HG03354 (cell line): ENCODE measurements at regions not wholly inside any gene's neighbourhood (a gene's known extent, or its start where the extent isn't known, plus 50 kb on each side); places are given as distances from the start of the nearest gene placed in this dataset.
"Not testable (repeated sequence)": the region's sequence is repeated elsewhere in the genome, so short reads cannot be mapped to it uniquely, and the experiment has no call there.

ENCODE experiments used
- ATAC-seq: cut with Tn5 transposase; IDR thresholded peaks from one replicate; pipeline ENCODE4 v1.9.1; 2021; ENCODE audit warnings: mild to moderate bottlenecking; ENCODE audit not compliant: unreplicated experiment, poor library complexity, severe bottlenecking

DNA sequence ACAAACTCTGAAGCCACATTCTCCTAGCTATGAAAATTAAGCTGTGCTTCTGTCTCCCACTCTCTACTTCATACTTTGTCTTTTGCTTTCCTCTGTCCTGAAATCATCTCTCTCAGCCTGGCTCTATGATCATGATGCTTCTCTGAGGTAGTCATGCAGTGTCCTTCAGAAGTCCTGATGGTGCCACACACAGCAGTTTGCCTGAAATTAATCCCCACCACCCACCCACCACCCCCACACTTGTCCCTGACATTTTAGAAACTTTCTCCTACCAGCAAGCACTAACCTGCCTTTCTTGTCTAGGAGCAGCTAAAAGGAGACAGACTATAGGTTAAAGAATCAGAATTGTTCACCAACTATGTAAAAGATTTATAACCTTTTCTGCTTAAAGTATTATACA, 282.2 kb upstream of the FAM174A start:
- no peak for ATAC-seq

- ATAC-seq = no peak
Measured at GRCh38 chr5:100252037-100252436, 283.1 kb upstream of the FAM174A start.

DNA sequence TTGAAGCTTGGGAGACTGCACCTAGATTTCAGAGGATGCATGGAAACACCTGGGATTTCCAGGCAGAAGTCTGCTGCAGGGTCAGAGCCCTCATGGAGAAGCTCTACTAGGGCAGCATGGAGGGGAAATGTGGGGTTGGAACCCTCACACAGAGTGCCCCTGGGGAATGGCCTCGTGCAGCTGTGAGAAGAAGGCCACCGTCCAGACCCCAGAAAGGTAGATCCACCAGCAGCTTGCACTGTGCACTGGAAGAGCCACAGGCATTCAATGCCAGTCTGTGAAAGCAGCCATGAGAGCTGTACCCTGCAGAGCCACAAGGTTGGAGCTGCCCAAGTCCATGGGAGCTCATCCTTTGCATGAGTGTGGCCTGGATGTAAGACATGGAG, 285.3 kb upstream of the FAM174A start:
- no peak for ATAC-seq

DNA sequence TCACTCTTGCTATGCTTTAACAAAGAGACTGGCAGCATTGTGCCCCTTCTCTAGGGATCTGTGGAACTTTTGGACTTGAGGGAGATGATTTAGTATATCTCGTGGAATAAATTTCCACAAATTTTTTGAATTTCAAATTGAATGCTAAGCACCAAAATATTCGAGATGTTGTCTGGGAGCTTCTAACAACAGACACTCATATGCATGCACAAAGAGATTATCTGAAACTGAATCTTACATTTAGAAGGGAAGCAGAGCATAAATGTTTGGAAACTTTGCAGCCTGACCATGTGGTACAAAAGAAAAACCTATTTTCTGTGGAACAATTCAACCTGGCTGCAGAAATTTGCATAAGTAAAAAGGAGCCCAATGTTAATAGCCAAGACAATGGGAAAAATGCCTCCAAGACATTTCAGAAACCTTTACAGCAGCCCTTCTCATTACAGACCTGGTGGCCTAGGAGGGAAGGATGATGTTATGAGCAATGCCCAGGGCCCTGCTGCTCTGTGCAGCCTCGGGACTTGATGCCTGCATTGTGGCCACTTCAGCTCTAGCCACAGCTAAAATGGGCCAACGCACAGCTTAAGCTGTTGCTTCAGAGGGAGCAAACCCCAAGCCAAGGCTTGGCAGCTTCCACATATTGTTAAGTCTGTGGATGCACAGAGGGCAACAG, 285.8 kb upstream of the FAM174A start:
- no peak for ATAC-seq

DNA sequence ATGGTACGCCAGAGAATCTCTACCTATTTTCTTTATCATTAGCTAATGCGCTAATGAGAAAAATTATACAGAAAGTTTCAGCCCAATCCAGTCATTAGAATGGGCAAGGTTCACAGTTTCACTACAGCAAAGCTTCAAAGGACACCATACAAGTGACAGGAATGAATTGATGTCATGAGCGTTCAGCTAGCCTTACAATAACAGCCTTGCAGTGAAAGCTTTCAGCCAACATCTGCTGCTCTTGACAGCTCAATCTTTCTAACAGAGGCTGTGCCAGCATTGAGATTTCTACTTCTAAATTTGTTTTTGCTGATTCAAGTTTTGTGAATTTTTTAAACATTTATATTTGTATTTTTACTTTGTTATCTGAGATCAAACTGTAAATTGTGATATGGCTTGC, 302.4 kb upstream of the FAM174A start:
- ATAC-seq = no peak

- ATAC-seq = no peak
Measured at GRCh38 chr5:100188778-100189177, 346.4 kb upstream of the FAM174A start.

- no peak for ATAC-seq
Measured at GRCh38 chr5:100188339-100188738, 346.8 kb upstream of the FAM174A start.

DNA sequence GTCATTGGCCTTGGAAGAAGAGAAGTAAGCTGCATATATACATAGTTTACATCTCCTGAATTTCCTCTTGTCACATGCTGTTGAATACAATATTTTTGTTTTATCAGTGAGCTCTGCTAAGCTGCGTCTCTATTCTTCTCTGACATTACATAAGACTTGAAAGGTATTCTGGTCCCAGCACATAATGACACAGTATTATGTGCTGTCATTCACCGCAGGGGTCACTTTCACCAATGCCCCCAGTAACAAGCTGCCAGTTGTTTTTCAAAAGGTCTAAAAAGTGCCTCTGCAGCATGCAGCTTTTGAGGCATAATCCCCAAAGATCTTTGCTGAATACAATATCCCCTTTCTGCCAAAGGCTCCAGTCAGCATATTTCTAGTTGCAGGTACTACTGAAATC, 349.0 kb upstream of the FAM174A start:
- ATAC-seq = no peak

GRCh38 chr5:100182402-100182801, 352.8 kb upstream of the FAM174A start:
- no peak for ATAC-seq

DNA sequence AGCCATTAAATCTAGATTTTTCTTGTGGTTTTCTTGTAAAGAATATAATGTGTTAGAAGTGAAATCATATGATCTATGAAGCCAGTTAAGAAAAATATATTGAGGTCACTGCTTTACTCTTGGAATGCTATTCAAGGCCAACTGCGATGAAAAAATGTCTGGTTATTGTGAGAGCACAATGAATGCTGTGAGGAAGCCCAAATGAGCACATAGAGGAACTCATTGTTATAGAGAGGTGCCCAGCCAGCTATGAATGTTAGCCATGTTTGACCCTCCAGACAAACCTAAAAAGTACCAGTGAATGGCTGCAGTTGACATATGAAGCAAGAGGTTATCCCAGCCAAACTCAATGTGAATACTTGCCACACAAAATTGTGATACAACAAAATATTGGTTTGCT, 359.8 kb upstream of the FAM174A start:
- ATAC-seq = no peak

GRCh38 chr5:100165309-100165708, 369.9 kb upstream of the FAM174A start:
- peak; percentile 100 for ATAC-seq

DNA sequence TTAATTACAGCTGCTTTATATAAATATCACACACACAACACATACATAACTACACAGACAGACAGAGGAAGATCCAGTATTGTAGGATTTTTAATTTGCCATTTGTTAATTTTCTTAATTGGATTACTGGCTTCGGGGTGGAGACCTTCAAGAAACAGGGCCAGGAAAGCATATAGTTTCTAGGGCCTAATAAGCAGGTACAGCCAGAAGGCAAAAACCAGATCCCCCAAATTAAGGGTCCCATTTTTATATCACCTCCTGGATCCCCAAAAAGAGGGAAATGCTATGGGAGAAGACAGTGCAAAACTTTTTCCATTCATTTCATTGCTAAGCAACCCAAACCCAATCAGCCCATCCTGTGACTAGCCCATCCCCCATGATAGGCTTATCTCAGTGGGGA, 373.3 kb upstream of the FAM174A start:
- ATAC-seq = no peak

DNA sequence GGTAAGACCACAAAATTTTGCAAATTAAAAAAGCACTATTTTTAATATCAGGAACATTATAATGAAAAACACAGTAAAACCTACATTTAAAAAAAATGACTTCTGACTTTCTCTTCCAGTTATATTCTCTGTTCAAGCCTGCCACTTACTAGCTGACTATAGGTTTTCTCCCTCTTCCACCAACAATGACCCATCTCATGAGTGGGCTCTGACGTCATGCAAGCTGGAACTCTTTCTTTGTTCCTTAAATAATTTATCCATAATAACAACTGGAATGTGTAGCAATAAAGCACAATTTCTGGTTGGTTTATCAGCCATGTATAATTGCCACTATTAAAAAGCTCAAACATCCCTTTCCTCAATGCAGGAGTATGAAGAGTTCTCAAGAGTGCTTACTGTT, 378.1 kb upstream of the FAM174A start:
- ATAC-seq = no peak

- ATAC-seq = no peak
Measured at GRCh38 chr5:100148239-100148638, 386.9 kb upstream of the FAM174A start.

DNA sequence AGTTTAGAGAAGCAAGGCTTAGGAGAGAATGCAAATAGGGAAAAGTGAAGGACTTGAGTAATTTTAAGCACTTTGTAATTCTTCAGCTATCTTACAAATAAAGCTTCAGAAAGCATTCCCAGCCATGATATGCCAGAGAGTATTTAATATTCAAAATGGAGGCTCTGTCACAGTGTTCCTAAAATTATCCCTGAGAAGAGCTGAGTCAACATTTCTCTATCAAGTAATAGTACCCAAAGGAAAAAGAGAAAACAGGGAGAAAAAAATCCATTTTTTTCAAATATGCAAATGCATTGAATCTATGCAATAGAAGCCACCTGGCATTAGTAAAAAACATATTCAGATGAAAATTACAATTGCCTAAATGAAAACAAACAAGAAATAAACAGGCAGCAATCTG, 392.6 kb upstream of the FAM174A start:
- no peak for ATAC-seq

DNA sequence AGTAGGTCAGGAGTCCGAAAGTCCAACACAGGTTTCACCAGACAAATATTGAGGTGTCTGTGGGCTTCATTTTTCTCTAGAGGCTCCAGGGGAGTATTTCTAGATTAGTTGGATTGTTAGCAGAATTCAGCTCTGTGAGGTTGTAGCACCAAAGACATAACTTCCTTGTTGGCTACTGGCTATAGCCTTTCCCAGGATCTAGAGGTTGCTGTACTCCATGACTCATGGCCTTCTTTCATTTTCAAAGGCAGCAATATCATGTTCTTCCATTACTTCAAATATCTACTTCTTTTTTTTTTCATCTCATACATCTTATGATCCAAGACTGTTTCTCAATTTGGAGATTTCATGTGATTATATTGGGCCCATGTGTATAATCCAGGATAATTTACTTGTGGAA, 404.0 kb upstream of the FAM174A start:
- no peak for ATAC-seq

- no peak for ATAC-seq
Measured at GRCh38 chr5:100130307-100130706, 404.9 kb upstream of the FAM174A start.

DNA sequence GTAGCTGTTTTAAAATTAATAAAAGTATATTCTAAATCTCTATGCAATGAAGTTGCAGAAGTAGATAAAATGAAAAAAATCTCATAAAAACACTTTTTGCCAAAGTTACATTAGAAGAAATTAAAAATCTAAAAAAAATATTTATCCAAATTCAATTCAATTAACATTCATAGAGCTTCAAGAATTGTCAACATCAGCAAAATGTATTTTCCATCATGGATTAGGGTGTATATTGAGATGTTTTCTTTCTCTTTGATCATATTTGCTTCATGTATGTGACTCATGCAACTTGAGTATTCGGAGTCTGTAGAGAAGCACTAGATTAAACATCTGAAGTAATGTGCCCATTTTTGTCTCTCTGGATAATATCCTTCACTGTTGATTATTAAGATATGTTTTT, 415.3 kb upstream of the FAM174A start:
- no peak for ATAC-seq

GRCh38 chr5:100110497-100110896, 424.7 kb upstream of the FAM174A start:
- ATAC-seq = no peak

GRCh38 chr5:100108883-100109282, 426.3 kb upstream of the FAM174A start:
- ATAC-seq = no peak

DNA sequence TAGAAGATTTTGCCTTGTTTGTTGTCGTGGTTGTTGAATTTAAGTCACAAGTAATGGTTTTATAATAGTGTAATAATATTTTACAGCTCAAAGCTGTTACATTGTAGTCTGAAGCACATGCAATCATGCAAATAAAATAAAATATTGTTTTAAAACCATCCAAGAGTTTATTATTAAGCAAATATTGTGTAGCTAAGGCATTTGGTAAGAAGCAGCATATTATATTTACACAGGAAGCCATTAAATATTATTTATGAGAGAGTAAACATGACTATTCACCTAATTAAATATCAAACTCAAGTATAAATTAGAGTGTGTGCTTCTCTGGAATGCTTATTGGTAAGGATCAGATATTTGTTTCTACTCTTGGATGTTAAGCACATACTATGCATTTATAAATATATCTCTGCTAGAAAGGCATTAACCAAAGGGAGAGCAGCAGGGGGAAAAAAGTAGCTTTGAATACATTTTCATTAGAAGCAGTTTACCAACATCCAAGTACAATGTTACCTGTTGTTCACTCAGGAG, 431.5 kb upstream of the FAM174A start:
- not testable (repeated sequence) for ATAC-seq

GRCh38 chr5:100101466-100101865, 433.7 kb upstream of the FAM174A start:
- ATAC-seq = not testable (repeated sequence)
